Skin epidermis (tissue), 12 donors: ENCODE measurements at regions not wholly inside any gene's neighbourhood (a gene's known extent, or its start where the extent isn't known, plus 50 kb on each side); places are given as distances from the start of the nearest gene placed in this dataset.
A peak's percentile ranks its signal among the peaks of the same experiment; 100 is the strongest.

Experiments used
- H3K27ac ChIP-seq, 21 experiments: fragments of 200-600 bp; sonication (generic) in 11 of 21; one replicate each; pipeline ENCODE4 v1.5.0; 2020; ENCODE audit warnings: mild to moderate bottlenecking in 3 of 21, inconsistent platforms in 2 of 21, moderate library complexity in 2 of 21
- H3K4me3 ChIP-seq, 7 experiments: fragments of 200-600 bp; sonication (generic) in 2 of 7; one replicate each; pipeline ENCODE4 v1.5.0; 2020; ENCODE audit warnings: inconsistent platforms in 2 of 7, mild to moderate bottlenecking in 2 of 7, moderate library complexity in 1 of 7

DNA sequence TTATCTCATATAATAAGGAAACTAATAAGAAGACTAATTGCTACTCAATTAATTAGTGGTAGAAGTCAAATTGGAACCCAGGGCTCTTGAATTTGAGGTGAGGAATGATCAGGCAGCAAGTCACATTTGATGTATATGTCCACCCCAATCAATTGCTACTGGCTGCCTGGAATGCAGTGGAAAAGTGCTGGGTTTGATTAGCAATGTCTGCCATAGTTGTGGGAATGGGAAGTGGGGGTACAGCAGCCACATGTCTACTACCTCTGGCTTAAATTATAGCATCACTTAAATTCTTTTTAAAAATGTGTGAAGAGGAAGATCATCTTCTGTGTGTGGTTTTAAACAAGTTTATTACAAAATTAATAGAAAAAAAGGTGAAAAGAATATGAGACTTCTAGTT is 50.8 kb upstream of the NAV2 start:
- H3K27ac ChIP-seq = no peak overlapping the region
- H3K4me3 ChIP-seq = no peak overlapping the region

DNA sequence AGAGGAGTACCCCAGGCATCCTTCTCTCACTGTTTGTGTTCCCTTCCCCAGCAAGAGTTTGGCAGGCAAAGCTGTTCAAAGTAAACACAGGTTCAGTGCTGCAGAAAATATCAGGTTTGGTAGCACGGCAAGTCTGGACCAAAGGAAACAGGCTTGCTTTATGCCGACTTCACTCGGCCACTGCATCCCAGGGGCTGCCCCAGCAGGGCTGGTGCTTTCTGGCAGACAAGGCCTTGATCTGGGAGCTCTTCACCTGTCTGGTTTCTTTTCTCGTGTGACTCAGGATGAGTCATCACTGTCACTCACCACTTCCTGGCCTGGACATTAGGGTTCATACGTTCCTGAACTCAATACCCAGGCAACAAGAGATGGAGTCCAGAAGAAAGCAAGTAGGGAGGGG is 52.6 kb upstream of the NAV2 start:
- H3K27ac ChIP-seq = peak overlapping the region in 1 of 21 experiments; percentile 30
- H3K4me3 ChIP-seq = no peak overlapping the region

DNA sequence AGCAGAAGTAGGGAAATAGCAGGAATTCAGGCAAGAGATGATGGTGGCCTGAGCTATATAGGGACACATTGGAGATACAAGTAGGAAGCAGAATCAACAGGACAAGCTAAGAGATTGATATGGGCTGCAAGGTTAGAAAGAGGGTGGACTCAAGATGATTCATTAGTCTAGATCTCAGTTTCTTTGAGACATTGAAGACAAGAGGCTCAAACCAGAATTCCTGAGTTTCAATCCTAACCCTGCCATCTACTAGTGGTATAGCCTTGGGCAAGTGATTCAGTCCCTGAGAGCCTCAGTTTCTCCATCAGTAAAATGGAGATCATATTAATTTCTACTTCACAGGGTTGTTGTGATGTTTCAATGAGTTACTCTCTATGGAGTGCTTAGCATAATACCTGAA is 53.1 kb upstream of the NAV2 start:
- Histone ChIP-seq H3K4me3 (no peak overlapping the region), H3K27ac (no peak overlapping the region)

DNA sequence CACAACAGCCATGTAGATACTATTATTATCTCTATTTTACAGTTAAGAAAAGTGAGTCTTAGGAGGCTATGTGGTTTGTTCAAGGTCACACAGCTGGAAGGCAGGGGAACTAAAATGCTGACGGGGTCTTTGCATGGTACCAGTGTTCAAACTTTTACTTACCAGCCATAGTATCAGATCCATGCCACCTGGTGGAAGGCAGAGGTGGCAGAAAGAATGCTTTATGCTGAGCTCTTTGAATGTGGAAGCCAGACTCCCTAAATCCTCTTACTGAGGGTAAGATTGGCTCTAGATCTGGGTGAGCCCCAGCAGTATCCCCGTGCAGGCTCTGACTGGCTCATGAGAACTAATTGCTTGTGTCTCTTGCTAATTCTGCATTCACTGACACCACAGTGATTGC is 54.3 kb upstream of the NAV2 start:
- Histone ChIP-seq H3K4me3 (no peak overlapping the region), H3K27ac (no peak overlapping the region)

DNA sequence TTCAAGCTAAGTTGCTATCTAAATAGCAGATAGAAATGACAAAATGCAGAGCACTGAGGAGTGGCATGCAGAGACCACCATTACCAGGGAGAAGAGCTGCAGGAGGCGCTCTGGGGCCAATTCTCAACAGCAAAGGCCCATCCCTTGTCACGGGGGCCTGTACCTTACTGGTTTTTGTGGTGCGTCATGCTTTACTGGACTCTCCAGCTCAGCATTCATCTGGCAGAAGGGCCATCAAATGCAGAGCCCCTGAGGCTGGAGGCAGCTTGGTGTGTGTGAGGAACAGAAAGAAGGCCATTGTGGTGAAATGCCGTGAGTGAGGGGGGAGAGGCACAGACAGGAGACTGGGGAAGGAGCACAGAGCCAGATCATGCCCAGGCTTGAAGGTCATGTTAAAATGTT is 56.5 kb upstream of the NAV2 start:
- H3K4me3 ChIP-seq = no peak overlapping the region
- H3K27ac ChIP-seq = peak overlapping the region in 1 of 21 experiments; percentile 10

DNA sequence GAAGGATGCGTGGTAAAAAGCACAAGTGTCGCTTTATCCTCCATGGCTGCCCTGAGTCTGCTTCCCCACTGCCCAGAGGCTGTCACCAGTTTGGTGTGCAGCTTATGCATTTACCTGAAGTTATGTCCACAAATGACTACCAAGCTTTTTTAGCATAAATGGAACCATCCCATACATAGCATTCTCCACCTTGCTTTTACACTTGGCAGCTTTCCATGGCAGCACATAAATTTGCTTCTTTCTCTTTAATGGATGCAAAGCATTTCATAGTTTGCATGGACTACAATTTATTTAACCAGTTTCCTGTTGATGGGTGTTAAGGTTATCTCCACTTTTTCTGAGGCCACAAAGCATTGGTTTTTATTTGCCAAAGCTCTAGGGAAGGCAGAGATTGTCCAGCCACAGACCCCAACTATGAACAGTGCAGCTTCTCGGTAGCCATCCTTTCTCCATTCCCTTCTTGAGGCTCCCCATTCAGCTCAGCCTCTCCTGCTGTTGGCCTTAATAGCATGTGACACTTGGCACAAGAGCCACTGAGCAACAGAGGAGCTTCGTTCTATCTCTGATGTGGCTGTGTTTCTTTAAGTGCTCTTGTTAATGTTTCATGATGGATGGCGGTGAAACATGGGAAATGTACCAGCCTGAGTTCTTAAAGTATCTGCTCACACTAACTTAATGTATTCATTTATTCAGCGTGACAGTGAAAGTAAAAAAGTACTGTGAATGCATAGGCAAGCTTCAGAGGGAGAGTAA is 59.8 kb upstream of the NAV2 start:
- Histone ChIP-seq H3K27ac (no peak overlapping the region), H3K4me3 (no peak overlapping the region)

DNA sequence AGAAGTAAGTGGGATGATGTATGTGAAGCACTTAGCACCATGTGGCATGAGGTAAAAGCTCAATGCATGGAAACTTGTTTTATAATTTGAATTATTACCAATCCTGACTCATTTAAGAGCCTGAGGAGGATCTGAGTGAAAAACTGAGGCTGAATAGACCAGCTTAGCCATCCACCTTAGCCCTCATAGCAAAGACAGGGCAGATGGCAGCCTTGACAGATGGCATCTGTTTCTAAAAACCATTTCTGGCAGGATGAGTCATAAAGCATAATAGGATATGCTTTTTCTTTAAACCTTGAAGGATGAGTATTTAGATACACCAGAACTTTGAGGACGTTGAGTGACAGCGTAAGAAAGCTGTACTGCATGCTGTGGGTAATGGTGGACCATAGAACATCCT is 61.0 kb upstream of the NAV2 start:
- Histone ChIP-seq H3K4me3 (no peak overlapping the region), H3K27ac (no peak overlapping the region)

DNA sequence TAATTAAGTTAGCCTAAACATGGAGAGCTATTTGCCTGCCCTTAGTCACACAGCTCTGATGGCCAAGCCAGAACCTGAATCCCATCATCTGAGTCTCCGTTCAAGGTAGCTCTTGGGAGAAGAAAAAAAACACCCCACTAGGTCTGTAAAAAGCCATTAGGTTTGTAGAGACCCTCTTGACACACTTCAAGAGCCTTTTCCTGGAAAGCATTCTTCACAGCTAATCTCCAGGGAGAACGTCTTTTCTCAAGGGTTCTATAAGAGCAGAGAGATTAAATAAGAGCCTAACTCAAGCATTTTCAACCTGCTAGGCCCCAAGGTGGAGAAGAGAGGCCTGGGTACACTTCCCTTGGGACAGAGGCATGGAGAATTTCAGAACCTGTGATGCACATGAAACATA is 61.6 kb upstream of the NAV2 start:
- Histone ChIP-seq H3K4me3 (no peak overlapping the region), H3K27ac (no peak overlapping the region)

DNA sequence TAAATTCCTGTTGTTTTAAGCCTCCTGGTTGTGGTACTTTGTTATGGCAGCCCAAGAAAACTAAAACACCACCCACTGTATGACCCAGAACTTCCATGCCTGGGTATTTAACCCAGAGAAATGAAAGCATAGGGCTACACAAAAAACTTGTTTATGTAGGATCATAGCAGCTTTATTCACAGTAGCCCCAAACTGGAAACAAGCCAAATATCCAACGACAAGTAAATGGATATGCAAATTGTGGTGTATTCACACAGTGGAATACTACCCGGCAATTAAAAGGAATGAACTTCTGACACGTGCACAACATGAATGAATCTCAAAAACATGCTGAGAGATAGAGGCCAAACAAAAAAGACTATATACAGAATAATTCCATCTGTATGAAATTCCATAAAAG is 62.2 kb upstream of the NAV2 start:
- no peak overlapping the region for H3K4me3 ChIP-seq

DNA sequence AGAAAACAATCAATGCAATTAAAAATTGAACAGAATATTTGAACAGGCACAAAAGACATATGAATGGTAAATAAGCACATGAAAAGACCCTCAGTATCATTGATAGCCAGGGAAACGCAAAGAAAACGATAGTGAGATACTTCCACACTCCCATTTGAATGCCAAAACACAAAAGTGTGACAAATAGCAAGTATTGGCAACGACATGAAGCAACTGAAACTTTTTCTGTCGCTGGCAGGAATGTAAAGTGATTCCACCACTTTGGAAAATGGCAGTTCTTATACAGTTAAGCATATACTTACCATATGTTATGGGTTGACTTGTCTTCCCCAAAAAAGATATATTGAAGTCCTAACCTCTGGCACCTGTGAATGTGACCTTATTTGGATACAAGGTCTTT is 62.9 kb upstream of the NAV2 start:
- Histone ChIP-seq H3K27ac (no peak overlapping the region), H3K4me3 (no peak overlapping the region)

More for the DNA sequence above, 62.2 kb upstream of the NAV2 start:
- H3K27ac ChIP-seq = no peak overlapping the region

DNA sequence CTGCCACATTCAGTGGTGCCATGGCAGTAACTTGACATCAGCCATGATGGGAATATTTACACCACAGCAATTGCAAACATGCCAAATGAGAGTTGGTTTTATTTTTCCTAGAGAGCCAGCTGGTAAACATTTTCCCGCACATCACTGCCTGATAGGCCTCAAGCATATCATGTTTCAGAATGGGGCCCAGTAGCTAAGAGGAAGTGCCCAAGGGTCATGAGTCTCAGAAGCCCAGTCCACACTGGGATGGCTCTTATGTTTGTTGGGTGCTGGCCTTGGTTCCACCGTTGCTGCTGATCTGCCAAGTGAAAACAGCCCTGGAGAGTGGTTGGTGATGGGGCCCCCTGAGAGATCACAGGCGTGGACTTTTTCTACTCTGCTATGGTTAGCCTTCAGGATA is 64.3 kb upstream of the NAV2 start:
- no peak overlapping the region for H3K27ac ChIP-seq
- H3K4me3 ChIP-seq = no peak overlapping the region

DNA sequence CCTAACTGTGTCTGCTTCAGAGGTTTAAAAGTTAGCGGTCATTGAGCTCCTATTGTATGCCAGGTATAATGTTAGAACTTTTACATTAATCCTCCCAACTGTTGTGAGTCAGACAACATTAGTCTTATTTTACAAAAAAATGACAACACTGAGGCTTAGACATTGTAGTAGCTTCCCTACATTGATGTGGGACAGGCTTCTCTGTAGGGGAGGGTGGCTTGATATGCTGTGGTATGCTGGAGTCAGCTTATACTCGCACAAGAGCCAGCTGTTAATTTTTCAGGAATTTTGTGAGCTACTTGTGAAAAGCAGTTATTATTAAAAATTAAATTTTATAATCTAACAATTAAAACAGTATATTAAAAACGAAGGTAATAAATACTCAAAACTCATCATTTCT is 64.8 kb upstream of the NAV2 start:
- Histone ChIP-seq H3K4me3 (no peak overlapping the region), H3K27ac (no peak overlapping the region)

DNA sequence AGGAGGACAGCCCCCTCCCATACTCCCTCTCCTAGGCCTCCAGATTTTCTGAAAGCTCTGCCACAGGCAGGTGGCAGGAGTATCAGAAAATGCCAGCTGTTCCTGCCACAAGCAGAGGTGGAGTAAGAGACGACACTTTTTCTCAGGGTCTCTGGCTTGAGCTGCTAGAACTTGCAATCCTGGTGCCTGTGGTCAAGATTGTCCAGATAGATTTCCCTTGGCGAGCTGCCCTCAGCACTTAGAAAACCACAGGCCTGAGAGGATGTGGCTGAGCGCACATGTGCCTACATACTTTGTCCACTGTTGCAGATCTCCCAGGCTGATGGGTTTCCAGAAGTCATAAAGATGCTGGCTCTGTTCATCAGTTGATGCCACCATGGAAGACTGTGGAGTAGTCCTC is 65.7 kb upstream of the NAV2 start:
- H3K4me3 ChIP-seq = no peak overlapping the region
- no peak overlapping the region for H3K27ac ChIP-seq

DNA sequence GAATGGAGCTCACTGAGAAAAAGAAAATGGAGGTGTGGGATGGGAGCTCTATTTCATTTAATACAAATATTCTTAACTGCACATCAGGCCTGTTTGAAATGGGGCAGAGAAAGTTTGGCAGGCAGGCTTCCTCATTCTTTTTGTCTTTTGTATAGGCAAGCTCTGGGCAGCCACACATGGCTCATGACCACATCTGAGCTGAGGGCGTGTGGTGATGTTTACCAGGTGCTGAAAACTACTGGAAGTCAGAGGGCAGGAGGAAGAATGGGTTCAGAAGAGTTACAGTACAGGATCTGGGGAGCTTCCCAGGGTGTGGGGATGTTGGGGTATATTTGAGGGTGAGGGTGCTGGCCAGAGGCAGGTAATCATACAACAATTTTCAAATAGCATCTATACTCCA is 66.3 kb upstream of the NAV2 start:
- no peak overlapping the region for H3K4me3 ChIP-seq

DNA sequence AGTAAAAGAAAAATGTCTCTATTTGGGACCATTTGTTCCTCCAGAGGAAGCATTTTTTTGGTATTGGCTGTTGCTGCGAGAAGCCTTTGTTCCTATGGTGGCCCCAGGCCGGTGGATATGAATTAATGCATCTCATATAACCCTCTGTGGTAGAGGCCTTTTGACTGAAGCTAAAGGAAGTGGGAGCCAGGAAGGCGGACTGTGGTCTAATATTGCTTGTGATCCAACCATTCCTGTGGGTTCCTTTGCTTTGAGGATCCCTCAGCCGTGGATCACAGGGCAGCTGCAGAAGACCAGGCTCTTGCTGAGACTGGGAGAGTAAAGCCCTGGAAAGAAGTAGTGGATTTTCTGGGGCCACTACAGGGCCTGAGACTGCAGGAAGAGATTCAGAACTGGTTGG is 68.3 kb upstream of the NAV2 start:
- H3K27ac ChIP-seq = no peak overlapping the region
- H3K4me3 ChIP-seq = no peak overlapping the region

More for the DNA sequence above, 66.3 kb upstream of the NAV2 start:
- H3K27ac ChIP-seq = no peak overlapping the region

DNA sequence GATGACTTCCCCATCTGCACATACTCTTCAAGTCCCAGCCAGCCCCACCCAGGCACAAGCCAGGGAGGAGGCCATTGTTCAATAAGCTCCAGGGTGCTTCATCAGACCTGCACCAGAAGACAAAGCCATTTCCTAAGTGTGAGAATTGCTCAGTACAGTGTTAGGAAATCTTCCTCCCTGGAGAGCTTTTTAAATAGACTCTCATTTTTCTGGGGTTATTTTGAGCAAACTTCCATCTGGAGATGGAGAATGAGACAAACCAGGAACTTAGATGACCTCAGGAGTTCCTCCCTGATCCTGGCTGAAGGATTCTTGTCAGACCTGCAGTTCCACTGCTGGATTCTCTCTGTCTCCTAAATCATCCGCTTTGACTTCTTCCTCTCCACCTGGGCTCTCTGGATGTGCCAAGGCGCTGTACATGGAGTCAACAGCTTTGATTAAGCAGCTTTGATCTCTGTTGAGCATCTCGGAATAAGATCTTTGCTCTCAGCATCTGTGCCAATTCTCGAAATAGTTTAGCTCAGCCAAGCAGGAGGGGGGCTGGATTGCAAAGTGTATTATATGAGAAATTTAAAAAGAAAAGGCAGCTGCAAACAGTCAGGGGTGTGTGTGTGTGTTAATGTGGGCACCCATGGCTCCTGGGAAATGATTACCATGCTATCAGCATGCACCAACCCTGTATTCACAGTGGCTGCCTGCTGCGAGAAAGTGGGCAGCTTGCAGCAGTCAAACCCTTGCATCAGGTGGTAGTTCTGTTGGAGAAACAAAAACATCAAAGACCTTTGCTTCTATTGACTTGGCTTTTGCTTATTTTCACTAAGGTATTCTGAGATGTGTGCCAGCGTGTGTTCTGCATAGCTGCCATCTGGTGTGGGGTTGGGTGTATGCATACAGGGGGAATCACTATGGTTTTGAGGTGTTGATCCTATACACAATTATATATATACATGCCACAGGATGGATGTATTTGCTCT is 70.2 kb upstream of the NAV2 start:
- H3K27ac ChIP-seq = peak overlapping the region in 2 of 21 experiments; percentile 28 to 69
- no peak overlapping the region for H3K4me3 ChIP-seq

DNA sequence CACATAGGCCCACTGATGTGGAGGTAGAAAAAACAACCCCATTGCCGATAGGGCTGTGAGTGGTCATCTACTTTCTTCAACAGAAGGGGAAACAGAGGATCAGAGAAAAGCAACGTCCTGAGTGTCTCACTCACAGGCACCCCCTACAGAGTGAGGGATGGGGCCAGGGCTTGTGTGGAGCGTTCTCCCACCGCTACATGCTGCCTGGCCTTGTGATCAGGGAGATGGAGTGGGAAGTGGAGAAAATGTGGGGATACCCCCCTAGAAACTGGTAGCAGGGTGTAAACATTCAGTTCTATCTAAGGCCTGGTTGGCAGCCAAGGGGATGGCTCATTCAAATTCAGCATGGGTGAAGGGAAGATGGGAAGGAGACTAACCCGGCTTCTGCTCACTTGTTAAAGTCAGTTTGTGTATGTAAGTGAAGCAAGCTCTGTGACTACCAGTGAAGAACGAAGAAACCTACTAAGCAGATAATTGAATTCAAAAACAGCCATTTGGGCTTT is 73.0 kb upstream of the NAV2 start:
- H3K27ac ChIP-seq = no peak overlapping the region

DNA sequence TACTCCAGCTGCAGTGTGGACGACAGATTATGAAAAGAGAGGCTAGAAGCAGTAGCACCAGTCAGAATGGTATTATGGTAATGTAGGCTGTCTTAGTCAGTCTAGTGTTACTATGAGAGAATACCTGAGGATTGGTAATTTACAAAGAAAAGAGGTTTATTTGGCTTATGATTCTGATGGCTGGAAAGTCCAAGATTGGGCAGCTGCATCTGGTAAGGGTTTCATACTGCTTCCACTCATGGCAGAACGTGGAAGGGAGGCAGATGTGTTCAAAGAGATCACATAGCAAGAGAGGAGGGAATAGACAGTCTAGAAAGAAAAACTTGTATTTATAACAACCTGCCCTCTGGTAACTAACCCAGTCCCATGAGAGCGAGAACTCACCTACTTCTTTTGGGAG is 77.3 kb upstream of the NAV2 start:
- no peak overlapping the region for H3K4me3 ChIP-seq
- H3K27ac ChIP-seq = no peak overlapping the region

More for the DNA sequence above, 73.0 kb upstream of the NAV2 start:
- no peak overlapping the region for H3K4me3 ChIP-seq

DNA sequence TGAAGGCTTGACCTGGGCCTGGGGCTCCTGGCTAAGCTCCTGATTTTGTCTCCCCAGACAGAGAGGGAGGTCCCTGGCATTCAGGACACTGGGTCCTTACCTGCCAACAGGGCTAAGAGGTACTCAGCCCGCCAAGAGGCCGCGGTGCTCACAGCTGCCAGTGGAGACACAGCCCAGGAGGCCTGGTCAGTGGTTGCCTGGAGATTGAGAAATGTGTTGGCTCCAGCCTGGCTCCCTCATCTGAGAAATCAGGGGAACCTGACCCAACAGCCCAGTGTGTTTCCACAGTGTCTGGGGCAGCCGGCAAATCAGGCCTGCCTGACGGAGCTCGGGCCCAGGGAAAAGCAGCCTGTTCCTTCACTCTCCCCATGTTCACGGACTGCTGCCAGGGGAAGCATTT is 79.4 kb upstream of the NAV2 start:
- Histone ChIP-seq H3K27ac (peak overlapping the region in 7 of 21 experiments; percentile 4 to 77 (median 20)), H3K4me3 (no peak overlapping the region)

DNA sequence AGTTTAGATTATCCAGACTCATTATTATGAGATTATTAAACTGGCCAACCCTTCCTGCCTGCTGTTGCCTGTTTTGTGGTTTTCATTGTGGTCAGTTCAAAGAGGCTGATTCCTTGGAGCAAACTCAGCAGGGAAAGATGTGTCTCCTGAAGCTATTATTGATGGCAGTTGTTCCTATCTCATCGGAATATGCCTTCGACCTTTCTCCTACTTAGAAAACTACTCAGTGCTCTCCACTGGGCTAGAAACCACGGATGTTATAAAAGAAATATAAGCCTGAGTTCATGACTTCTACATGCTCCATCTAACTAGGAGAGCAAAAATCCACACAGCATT is 80.2 kb upstream of the NAV2 start:
- H3K4me3 ChIP-seq = no peak overlapping the region
- peak overlapping the region in 3 of 21 experiments; percentile 6 to 77 (median 61) for H3K27ac ChIP-seq
